Tibial nerve (tissue), 4 donors: ENCODE measurements at regions not wholly inside any gene's neighbourhood (a gene's known extent, or its start where the extent isn't known, plus 50 kb on each side); places are given as distances from the start of the nearest gene placed in this dataset.

ENCODE experiments used
- EP300 ChIP-seq, 2 donors: sonication (generic); formaldehyde crosslinking; IDR thresholded peaks; one replicate each; pipeline ENCODE4 v1.6.1; 2017; ENCODE audit warnings: antibody characterized with exemption in 2 of 2, mild to moderate bottlenecking in 1 of 2
- POLR2A ChIP-seq, 2 donors: fragments of 450-650 bp; IDR thresholded peaks; one replicate each; pipeline ENCODE4 v1.6.1; 2017; ENCODE audit warnings: antibody characterized with exemption in 2 of 2, mild to moderate bottlenecking in 2 of 2, moderate library complexity in 2 of 2
- TF ChIP-seq, protein P1 (sequence below), 5 experiments: fragments of 200-600 bp in 3 of 5; fragments of 450-650 bp in 2 of 5; sonication (generic) in 3 of 5; IDR thresholded peaks; one replicate each; pipeline ENCODE4 v1.5.1; 2016 to 2019; ENCODE audit warnings: antibody characterized with exemption in 5 of 5, mild to moderate bottlenecking in 3 of 5, moderate library complexity in 2 of 5

DNA sequence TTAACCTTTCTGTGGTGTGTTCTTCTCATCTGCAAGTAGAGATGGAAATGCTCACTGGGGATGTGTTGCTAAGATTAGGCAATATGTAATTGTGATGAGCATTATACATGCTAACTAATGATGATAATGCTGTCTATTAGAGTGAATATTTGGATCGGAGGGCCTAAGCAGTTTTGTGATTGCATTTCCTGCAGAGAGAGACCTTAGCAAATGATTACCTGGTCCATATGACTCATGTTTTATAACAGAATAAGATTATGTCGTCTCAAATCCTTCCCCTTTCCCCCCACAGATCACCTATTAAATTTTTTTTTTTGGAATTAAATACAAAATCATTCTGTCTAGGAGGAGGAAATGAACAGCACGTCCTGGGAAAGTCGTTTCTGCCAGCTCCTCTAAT, 82.7 kb downstream of the IZUMO3 start:
- TF ChIP-seq, protein P1, sequence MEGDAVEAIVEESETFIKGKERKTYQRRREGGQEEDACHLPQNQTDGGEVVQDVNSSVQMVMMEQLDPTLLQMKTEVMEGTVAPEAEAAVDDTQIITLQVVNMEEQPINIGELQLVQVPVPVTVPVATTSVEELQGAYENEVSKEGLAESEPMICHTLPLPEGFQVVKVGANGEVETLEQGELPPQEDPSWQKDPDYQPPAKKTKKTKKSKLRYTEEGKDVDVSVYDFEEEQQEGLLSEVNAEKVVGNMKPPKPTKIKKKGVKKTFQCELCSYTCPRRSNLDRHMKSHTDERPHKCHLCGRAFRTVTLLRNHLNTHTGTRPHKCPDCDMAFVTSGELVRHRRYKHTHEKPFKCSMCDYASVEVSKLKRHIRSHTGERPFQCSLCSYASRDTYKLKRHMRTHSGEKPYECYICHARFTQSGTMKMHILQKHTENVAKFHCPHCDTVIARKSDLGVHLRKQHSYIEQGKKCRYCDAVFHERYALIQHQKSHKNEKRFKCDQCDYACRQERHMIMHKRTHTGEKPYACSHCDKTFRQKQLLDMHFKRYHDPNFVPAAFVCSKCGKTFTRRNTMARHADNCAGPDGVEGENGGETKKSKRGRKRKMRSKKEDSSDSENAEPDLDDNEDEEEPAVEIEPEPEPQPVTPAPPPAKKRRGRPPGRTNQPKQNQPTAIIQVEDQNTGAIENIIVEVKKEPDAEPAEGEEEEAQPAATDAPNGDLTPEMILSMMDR (IDR thresholded peaks at IDR 0.05), result no peak
- TF ChIP-seq POLR2A (IDR thresholded peaks at IDR 0.05), result no peak
- TF ChIP-seq EP300 (IDR thresholded peaks at IDR 0.05), result no peak
